Vagina (tissue), 2 donors: ENCODE measurements at regions not wholly inside any gene's neighbourhood (a gene's known extent, or its start where the extent isn't known, plus 50 kb on each side); places are given as distances from the start of the nearest gene placed in this dataset.

Experiments
- DNase-seq, 2 donors: peaks; one replicate each; pipeline ENCODE4 v3.0.0-alpha.2; 2017; ENCODE audit errors: extremely low spot score in 2 of 2
- H3K27ac ChIP-seq: fragments of 200-600 bp; sonication (generic); one replicate; pipeline ENCODE4 v1.5.1; 2019
- H3K27me3 ChIP-seq: fragments of 200-600 bp; sonication (generic); one replicate; pipeline ENCODE4 v1.5.1; 2019
- H3K36me3 ChIP-seq, 2 donors: fragments of 200-600 bp; sonication (generic); one replicate each; pipeline ENCODE4 v1.5.1; 2017 to 2019
- H3K4me1 ChIP-seq: fragments of 200-600 bp; sonication (generic); one replicate; pipeline ENCODE4 v1.5.1; 2019
- H3K4me3 ChIP-seq, 2 donors: fragments of 200-600 bp; sonication (generic); 1 replicate in 1 of 2; 2 replicates in 1 of 2; pipeline ENCODE4 v1.5.1; 2016 to 2019
- H3K9me3 ChIP-seq: fragments of 200-600 bp; sonication (generic); one replicate; pipeline ENCODE4 v1.5.1; 2019
- POLR2A ChIP-seq, 2 donors: fragments of 450-650 bp; IDR thresholded peaks; one replicate each; pipeline ENCODE4 v1.6.1; 2017; ENCODE audit warnings: antibody characterized with exemption in 2 of 2, mild to moderate bottlenecking in 2 of 2, moderate library complexity in 2 of 2
- POLR2AphosphoS5 ChIP-seq, 2 donors: sonication (generic); formaldehyde crosslinking; IDR thresholded peaks; one replicate each; pipeline ENCODE4 v1.9.0; 2017; ENCODE audit warnings: antibody characterized with exemption in 2 of 2, mild to moderate bottlenecking in 2 of 2, low read depth in 1 of 2; ENCODE audit not compliant: insufficient read depth in 1 of 2
- intact Hi-C: fragments of 100-400 bp; cut with DNase I; formaldehyde crosslinking; loops from one replicate; pipeline ENCODE4 v1.15.1; 2023
- TF ChIP-seq, protein P1 (sequence below), 3 experiments: fragments of 450-650 bp in 2 of 3; fragments of 200-600 bp in 1 of 3; sonication (generic) in 1 of 3; IDR thresholded peaks; one replicate each; pipeline ENCODE4 v1.5.1; 2017 to 2019; ENCODE audit warnings: antibody characterized with exemption in 3 of 3, mild to moderate bottlenecking in 2 of 3, moderate library complexity in 2 of 3

DNA sequence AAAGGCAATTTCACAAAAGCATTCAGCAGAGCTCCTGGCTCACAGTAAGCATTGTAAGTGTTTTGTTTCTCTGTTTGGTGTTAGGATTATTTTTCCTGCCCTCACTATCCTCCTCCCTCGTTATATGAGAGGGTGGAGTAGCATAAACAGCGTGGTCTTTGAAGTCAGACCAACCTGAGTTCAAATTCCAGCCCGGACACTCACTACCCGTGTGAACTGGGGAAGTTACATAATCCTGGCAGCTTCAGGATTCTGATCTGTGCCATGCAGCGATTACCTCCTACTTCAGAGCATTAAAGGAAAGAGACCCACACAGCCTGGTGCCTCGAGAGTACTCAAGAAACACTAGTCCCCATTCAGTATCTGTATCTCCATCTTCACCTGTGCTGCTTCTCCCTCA, 386.5 kb downstream of the INHBA start:
- Histone ChIP-seq H3K9me3 (no peaks in the 10 kb centered on the region), H3K36me3 (no peaks in the 10 kb centered on the region), H3K27ac (no peak overlapping the region), H3K4me3 (no peak overlapping the region), H3K27me3 (no peaks in the 10 kb centered on the region), H3K4me1 (no peaks in the 10 kb centered on the region)
- DNase-seq, result no peak
- no peak for TF ChIP-seq POLR2AphosphoS5 (IDR thresholded peaks at IDR 0.05; ENCODE audit: insufficient read depth in 1 of 2, low read depth in 1 of 2)
- TF ChIP-seq, protein P1, sequence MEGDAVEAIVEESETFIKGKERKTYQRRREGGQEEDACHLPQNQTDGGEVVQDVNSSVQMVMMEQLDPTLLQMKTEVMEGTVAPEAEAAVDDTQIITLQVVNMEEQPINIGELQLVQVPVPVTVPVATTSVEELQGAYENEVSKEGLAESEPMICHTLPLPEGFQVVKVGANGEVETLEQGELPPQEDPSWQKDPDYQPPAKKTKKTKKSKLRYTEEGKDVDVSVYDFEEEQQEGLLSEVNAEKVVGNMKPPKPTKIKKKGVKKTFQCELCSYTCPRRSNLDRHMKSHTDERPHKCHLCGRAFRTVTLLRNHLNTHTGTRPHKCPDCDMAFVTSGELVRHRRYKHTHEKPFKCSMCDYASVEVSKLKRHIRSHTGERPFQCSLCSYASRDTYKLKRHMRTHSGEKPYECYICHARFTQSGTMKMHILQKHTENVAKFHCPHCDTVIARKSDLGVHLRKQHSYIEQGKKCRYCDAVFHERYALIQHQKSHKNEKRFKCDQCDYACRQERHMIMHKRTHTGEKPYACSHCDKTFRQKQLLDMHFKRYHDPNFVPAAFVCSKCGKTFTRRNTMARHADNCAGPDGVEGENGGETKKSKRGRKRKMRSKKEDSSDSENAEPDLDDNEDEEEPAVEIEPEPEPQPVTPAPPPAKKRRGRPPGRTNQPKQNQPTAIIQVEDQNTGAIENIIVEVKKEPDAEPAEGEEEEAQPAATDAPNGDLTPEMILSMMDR (IDR thresholded peaks at IDR 0.05), result no peak
- no peak for TF ChIP-seq POLR2A (IDR thresholded peaks at IDR 0.05)
- intact Hi-C loops, result no loop called here

DNA sequence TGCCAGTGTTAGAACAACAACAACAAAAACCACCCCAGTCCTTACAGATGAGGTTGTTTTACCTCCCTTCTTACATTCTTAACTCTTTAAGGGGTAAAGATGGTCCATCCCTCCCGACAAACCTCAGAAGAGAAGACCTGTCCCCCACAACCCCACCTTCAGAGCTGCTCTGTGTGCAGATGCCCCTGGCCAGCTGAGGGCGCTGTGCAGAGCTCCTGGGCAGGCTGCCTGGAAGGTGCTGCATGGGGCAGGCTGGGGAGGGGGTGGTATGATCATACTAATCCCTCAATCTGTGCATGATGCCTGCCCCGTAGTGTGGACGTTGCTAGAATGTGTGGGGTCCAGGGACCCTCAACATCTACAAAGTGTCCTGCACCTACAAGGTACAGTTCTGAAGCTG, 387.1 kb downstream of the INHBA start:
- H3K27ac ChIP-seq, result no peak overlapping the region
- H3K9me3 ChIP-seq, result no peaks in the 10 kb centered on the region
- no peak for DNase-seq
- H3K36me3 ChIP-seq, result no peaks in the 10 kb centered on the region
- TF ChIP-seq, protein P1 (IDR thresholded peaks at IDR 0.05), result no peak
- no peaks in the 10 kb centered on the region for H3K27me3 ChIP-seq
- H3K4me1 ChIP-seq, result no peaks in the 10 kb centered on the region
- intact Hi-C loops, result no loop called here
- H3K4me3 ChIP-seq, result no peak overlapping the region

DNA sequence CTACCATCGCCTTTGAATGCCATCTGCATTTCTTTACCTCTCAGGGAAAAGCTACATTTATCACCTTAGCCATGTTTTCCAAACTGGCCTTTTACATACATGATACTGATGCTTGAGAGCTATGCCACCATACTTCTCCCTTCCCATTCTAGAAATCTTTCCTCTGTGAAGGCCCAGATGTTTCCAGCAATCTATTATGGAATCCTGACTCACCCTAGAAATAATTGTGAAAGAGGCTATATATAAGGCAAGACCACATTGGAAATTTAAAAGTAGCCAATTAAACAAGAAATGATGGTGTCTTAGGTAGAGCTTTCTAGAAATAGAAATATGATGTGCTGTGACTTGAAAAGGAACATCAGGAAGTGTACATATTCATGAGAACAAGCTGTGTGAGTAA, 389.7 kb downstream of the INHBA start:
- Histone ChIP-seq H3K4me3 (no peak overlapping the region), H3K4me1 (no peaks in the 10 kb centered on the region)

DNA sequence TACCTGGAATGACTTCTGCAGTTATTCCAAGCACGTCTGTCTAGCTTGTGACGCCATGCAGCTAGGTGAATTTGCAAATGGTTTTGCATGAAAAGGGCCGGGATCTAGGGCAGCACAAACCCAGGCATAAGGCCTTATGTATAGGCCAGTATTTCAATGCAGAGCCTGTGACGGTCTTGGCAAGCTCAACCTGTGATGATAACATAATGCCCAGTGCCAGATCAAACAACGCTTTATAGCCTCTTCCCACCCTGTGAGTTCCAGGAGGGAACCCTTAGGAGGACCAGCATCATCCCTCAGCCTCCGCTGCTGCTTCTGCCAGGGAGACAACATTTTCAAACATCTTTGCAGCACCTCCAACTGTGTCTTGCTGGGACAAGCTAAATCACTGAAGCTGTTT, 390.7 kb downstream of the INHBA start:
- Histone ChIP-seq H3K4me1 (no peaks in the 10 kb centered on the region), H3K27ac (no peak overlapping the region), H3K27me3 (no peaks in the 10 kb centered on the region), H3K4me3 (no peak overlapping the region), H3K36me3 (no peaks in the 10 kb centered on the region), H3K9me3 (no peaks in the 10 kb centered on the region)
- intact Hi-C loops, result no loop called here
- no peak for DNase-seq
- TF ChIP-seq POLR2AphosphoS5 (IDR thresholded peaks at IDR 0.05; ENCODE audit: insufficient read depth in 1 of 2, low read depth in 1 of 2) (no peak), POLR2A (IDR thresholded peaks at IDR 0.05) (no peak)
- TF ChIP-seq, protein P1 (IDR thresholded peaks at IDR 0.05), result no peak

More for the DNA sequence above, 389.7 kb downstream of the INHBA start:
- H3K36me3 ChIP-seq, result no peaks in the 10 kb centered on the region
- H3K9me3 ChIP-seq, result no peaks in the 10 kb centered on the region
- H3K27ac ChIP-seq, result no peak overlapping the region
- no peaks in the 10 kb centered on the region for H3K27me3 ChIP-seq
- intact Hi-C loops, result no loop called here
- TF ChIP-seq, protein P1 (IDR thresholded peaks at IDR 0.05), result no peak
- TF ChIP-seq POLR2A (IDR thresholded peaks at IDR 0.05) (no peak), POLR2AphosphoS5 (IDR thresholded peaks at IDR 0.05; ENCODE audit: insufficient read depth in 1 of 2, low read depth in 1 of 2) (no peak)
- no peak for DNase-seq

DNA sequence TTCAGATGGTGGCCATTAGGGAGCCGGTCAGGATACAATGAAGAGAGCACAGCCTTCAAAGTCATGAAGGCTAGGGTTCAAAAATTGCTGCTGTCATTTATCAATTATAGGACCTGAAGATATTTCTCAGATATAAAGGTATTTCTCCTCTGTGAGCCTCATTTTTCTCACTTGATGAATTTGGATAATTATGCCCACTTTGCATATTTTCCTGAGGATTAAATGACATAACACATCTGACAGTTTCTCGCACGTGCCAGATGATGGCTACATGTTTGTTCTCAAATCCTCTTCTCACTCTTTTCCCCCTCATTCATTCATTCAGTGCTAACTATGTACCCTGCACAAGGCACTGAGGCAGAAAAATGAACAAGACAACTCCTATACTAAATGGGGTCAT, 391.6 kb downstream of the INHBA start:
- H3K4me3 ChIP-seq, result no peak overlapping the region
- H3K27ac ChIP-seq, result no peak overlapping the region
- TF ChIP-seq, protein P1 (IDR thresholded peaks at IDR 0.05), result no peak
- TF ChIP-seq POLR2AphosphoS5 (IDR thresholded peaks at IDR 0.05; ENCODE audit: insufficient read depth in 1 of 2, low read depth in 1 of 2), result no peak
- TF ChIP-seq POLR2A (IDR thresholded peaks at IDR 0.05), result no peak
- H3K27me3 ChIP-seq, result no peaks in the 10 kb centered on the region
- H3K9me3 ChIP-seq, result no peaks in the 10 kb centered on the region
- intact Hi-C loops, result no loop called here
- no peak for DNase-seq
- no peaks in the 10 kb centered on the region for H3K4me1 ChIP-seq
- H3K36me3 ChIP-seq, result no peaks in the 10 kb centered on the region
